H1 (cell line): ENCODE measurements at regions not wholly inside any gene's neighbourhood (a gene's known extent, or its start where the extent isn't known, plus 50 kb on each side); places are given as distances from the start of the nearest gene placed in this dataset.

Source experiments
- CTCF ChIA-PET: fragments of 300-600 bp; sonication (Branson Sonifier 250); formaldehyde crosslinking; loops from one replicate; lab custom pipeline; 2021; ENCODE audit not compliant: partially characterized antibody; lab: Charles Lee
- POLR2A ChIA-PET: fragments of 300-600 bp; sonication (Branson Sonifier 250); formaldehyde crosslinking; loops from one replicate; lab custom pipeline; 2021; ENCODE audit warnings: inconsistent platforms; ENCODE audit not compliant: partially characterized antibody; lab: Charles Lee
- DNase-seq, 2 experiments: peaks; one replicate each; pipeline versions ENCODE4 v3.0.0 to v3.0.0-alpha.2; 2010 to 2022; ENCODE audit warnings: low spot score in 2 of 2, low read depth in 1 of 2, mixed read lengths in 1 of 2
- FAIRE-seq: peaks from 2 replicates; lab custom pipeline; 2011; peaks lifted over from hg19 to GRCh38; lab: Jason Lieb, UNC
- H2AFZ ChIP-seq: 2 replicates; pipeline ENCODE4 v1.8.1; 2012; ENCODE audit warnings: low read length, inconsistent platforms
- H2AK5ac ChIP-seq: 2 replicates; pipeline ENCODE4 v1.6.1; 2013; ENCODE audit warnings: low read depth, low read length
- H2BK120ac ChIP-seq: replicated peaks from 2 replicates; pipeline ENCODE3; 2013; ENCODE audit warnings: low read depth, low read length, inconsistent platforms
- H2BK12ac ChIP-seq: 2 replicates; pipeline ENCODE4 v1.6.1; 2013; ENCODE audit warnings: low read depth, low read length
- H2BK15ac ChIP-seq: 2 replicates; pipeline ENCODE4 v1.6.1; 2013; ENCODE audit warnings: low read length
- H2BK20ac ChIP-seq: 2 replicates; pipeline ENCODE4 v1.6.1; 2013; ENCODE audit warnings: low read length
- H2BK5ac ChIP-seq: 2 replicates; pipeline ENCODE4 v1.6.1; 2013; ENCODE audit warnings: low read depth, low read length
- H3K14ac ChIP-seq: 2 replicates; pipeline ENCODE4 v1.6.1; 2013; ENCODE audit warnings: inconsistent platforms; ENCODE audit not compliant: insufficient read length
- H3K18ac ChIP-seq: 2 replicates; pipeline ENCODE4 v1.6.1; 2013; ENCODE audit warnings: low read length; ENCODE audit errors: extremely low read depth
- H3K23ac ChIP-seq: 2 replicates; pipeline ENCODE4 v1.6.1; 2013; ENCODE audit warnings: inconsistent platforms; ENCODE audit not compliant: insufficient read length
- H3K23me2 ChIP-seq: 2 replicates; pipeline ENCODE4 v1.6.1; 2013; ENCODE audit warnings: low read depth, low read length
- H3K27ac ChIP-seq: 2 replicates; pipeline ENCODE4 v1.6.1; 2011; ENCODE audit warnings: low read depth, low read length, inconsistent platforms
- H3K27me3 ChIP-seq, 4 experiments: replicated peaks in 1 of 4; 1 replicate in 1 of 4; 2 replicates in 3 of 4; pipeline versions ENCODE4 v1.6.1 to v1.8.1; 2011 to 2013; ENCODE audit warnings: low read length in 3 of 4, mild to moderate bottlenecking in 3 of 4, inconsistent platforms in 2 of 4, mixed read lengths in 2 of 4, moderate library complexity in 1 of 4; ENCODE audit not compliant: control insufficient read depth in 3 of 4, insufficient read depth in 3 of 4; ENCODE audit errors: extremely low read depth in 1 of 4
- H3K36me3 ChIP-seq, 4 experiments: 2 replicates each; pipeline versions ENCODE4 v1.6.1 to v1.8.1; 2011 to 2013; ENCODE audit warnings: mild to moderate bottlenecking in 4 of 4, low read length in 3 of 4, moderate library complexity in 2 of 4, control low read depth in 1 of 4, inconsistent platforms in 1 of 4; ENCODE audit not compliant: insufficient read depth in 4 of 4, control insufficient read depth in 2 of 4
- H3K4ac ChIP-seq: replicated peaks from 2 replicates; pipeline ENCODE3; 2013; ENCODE audit warnings: low read length, low read depth, mixed read lengths, inconsistent platforms; ENCODE audit not compliant: insufficient read length
- H3K4me1 ChIP-seq, 4 experiments: replicated peaks in 1 of 4; 1 replicate in 1 of 4; 2 replicates in 3 of 4; pipeline versions ENCODE4 v1.6.1 to v1.8.1; 2011 to 2013; ENCODE audit warnings: low read length in 3 of 4, inconsistent platforms in 2 of 4, mixed read lengths in 1 of 4; ENCODE audit not compliant: insufficient read depth in 4 of 4, control insufficient read depth in 3 of 4
- H3K4me2 ChIP-seq, 2 experiments: 2 replicates each; pipeline versions ENCODE4 v1.6.1 to v1.8.1; 2011 to 2013; ENCODE audit warnings: low read depth in 2 of 2, low read length in 2 of 2, control low read depth in 1 of 2, inconsistent platforms in 1 of 2, mild to moderate bottlenecking in 1 of 2; ENCODE audit not compliant: insufficient read depth in 1 of 2
- H3K4me3 ChIP-seq, 4 experiments: fragments of 200-600, 300-600 bp in 1 of 4; sonication (generic), shearing (Covaris generic), sonication (Bioruptor Twin) in 1 of 4; 2 replicates each; pipeline versions ENCODE4 v1.5.1 to v1.8.1; 2011 to 2016; ENCODE audit warnings: low read length in 4 of 4, low read depth in 3 of 4, control low read depth in 2 of 4, inconsistent platforms in 2 of 4, mild to moderate bottlenecking in 2 of 4, mixed read lengths in 1 of 4, moderate library complexity in 1 of 4; ENCODE audit not compliant: insufficient read depth in 2 of 4; ENCODE audit errors: extremely low read depth in 1 of 4
- H3K56ac ChIP-seq: replicated peaks from 2 replicates; pipeline ENCODE3; 2013; ENCODE audit warnings: low read depth, mild to moderate bottlenecking, mixed read lengths, low read length, inconsistent platforms; ENCODE audit not compliant: insufficient read length
- H3K79me1 ChIP-seq: 2 replicates; pipeline ENCODE4 v1.6.1; 2013; ENCODE audit warnings: low read depth, low read length, control low read depth
- H3K79me2 ChIP-seq, 2 experiments: 2 replicates each; pipeline versions ENCODE4 v1.6.1 to v1.8.1; 2012 to 2013; ENCODE audit warnings: low read length in 2 of 2, mild to moderate bottlenecking in 2 of 2, inconsistent platforms in 1 of 2; ENCODE audit not compliant: insufficient read depth in 2 of 2, control insufficient read depth in 1 of 2
- H3K9ac ChIP-seq, 4 experiments: replicated peaks in 1 of 4; 1 replicate in 1 of 4; 2 replicates in 3 of 4; pipeline versions ENCODE4 v1.6.1 to v1.8.1; 2011 to 2013; ENCODE audit warnings: low read depth in 3 of 4, low read length in 3 of 4, control low read depth in 2 of 4, mild to moderate bottlenecking in 2 of 4, moderate library complexity in 2 of 4, inconsistent platforms in 1 of 4; ENCODE audit errors: extremely low read depth in 1 of 4
- H3K9me3 ChIP-seq, 2 experiments: 2 replicates each; pipeline versions ENCODE4 v1.6.1 to v1.8.1; 2012 to 2013; ENCODE audit warnings: mild to moderate bottlenecking in 2 of 2, moderate library complexity in 2 of 2, control low read depth in 1 of 2, inconsistent platforms in 1 of 2, low read depth in 1 of 2, low read length in 1 of 2, mixed read lengths in 1 of 2; ENCODE audit not compliant: insufficient read depth in 2 of 2
- H4K20me1 ChIP-seq, 2 experiments: replicated peaks in 1 of 2; 2 replicates each; pipeline versions ENCODE3 to v1.8.1; 2011 to 2013; ENCODE audit warnings: inconsistent platforms in 2 of 2, low read length in 2 of 2, mild to moderate bottlenecking in 1 of 2; ENCODE audit not compliant: insufficient read depth in 2 of 2, control insufficient read depth in 1 of 2
- H4K5ac ChIP-seq: 2 replicates; pipeline ENCODE4 v1.6.1; 2013; ENCODE audit warnings: low read length, low read depth, mixed read lengths, inconsistent platforms; ENCODE audit not compliant: insufficient read length
- H4K8ac ChIP-seq: 2 replicates; pipeline ENCODE4 v1.8.0; 2013; ENCODE audit warnings: mild to moderate bottlenecking, moderate library complexity, low read length, inconsistent platforms; ENCODE audit not compliant: insufficient read depth; ENCODE audit errors: extremely low read depth
- H4K91ac ChIP-seq: replicated peaks from 2 replicates; pipeline ENCODE3; 2013; ENCODE audit warnings: low read length, mixed read lengths, inconsistent platforms; ENCODE audit not compliant: insufficient read length
- BRCA1 ChIP-seq: IDR thresholded peaks from 2 replicates; pipeline ENCODE4 v1.6.1; 2012; ENCODE audit warnings: low read depth, low read length, improper control_type of control experiment
- CREB1 ChIP-seq: IDR thresholded peaks from 2 replicates; pipeline ENCODE4 v1.6.1; 2012; ENCODE audit warnings: inconsistent platforms
- KDM1A ChIP-seq: fragments of 200-600, 300-600 bp; sonication (generic); IDR thresholded peaks from 2 replicates; pipeline ENCODE4 v1.7.1; 2016; ENCODE audit warnings: mild to moderate bottlenecking, low read length, borderline replicate concordance
- NRF1 ChIP-seq: IDR thresholded peaks from 2 replicates; pipeline ENCODE4 v1.6.1; 2011; ENCODE audit warnings: mild to moderate bottlenecking, low read depth, low read length, improper control_type of control experiment
- RXRA ChIP-seq: IDR thresholded peaks from 2 replicates; pipeline ENCODE4 v1.6.1; 2011; ENCODE audit warnings: low read depth, mild to moderate bottlenecking, low read length, moderate library complexity; ENCODE audit not compliant: insufficient read depth
- SIN3A ChIP-seq, 2 experiments: IDR thresholded peaks in 1 of 2; conservative IDR thresholded peaks in 1 of 2; 2 replicates each; pipeline ENCODE4 v1.6.1; 2011 to 2012; ENCODE audit warnings: low read length in 2 of 2, improper control_type of control experiment in 1 of 2, low read depth in 1 of 2, mild to moderate bottlenecking in 1 of 2
- SP2 ChIP-seq: IDR thresholded peaks from 2 replicates; pipeline ENCODE4 v1.6.1; 2012; ENCODE audit warnings: mild to moderate bottlenecking, low read length, inconsistent platforms
- SRF ChIP-seq: IDR thresholded peaks from 2 replicates; pipeline ENCODE4 v1.6.1; 2011; ENCODE audit warnings: mild to moderate bottlenecking, low read depth, low read length, moderate library complexity
- TCF12 ChIP-seq: IDR thresholded peaks from 2 replicates; pipeline ENCODE4 v1.6.1; 2011; ENCODE audit warnings: low read depth, mild to moderate bottlenecking, low read length
- ZNF274 ChIP-seq: IDR thresholded peaks from 2 replicates; pipeline ENCODE4 v1.7.0; 2012; ENCODE audit warnings: low read length, borderline replicate concordance; ENCODE audit errors: extremely low read depth
- WGBS, 2 experiments: shearing (Covaris generic) in 1 of 2; methylation state at CpG; one replicate each; pipeline versions ENCODE4 v1.1.6 to v1.1.7; 2013 to 2015; ENCODE audit warnings: low lambda C conversion rate in 2 of 2, mixed read lengths in 2 of 2, inconsistent platforms in 1 of 2, low coverage in 1 of 2, missing lambda C conversion rate in 1 of 2; ENCODE audit not compliant: insufficient replicate concordance in 2 of 2, insufficient coverage in 1 of 2, insufficient read length in 1 of 2; ENCODE audit errors: extremely low coverage in 1 of 2, missing lambda C conversion rate in 1 of 2; 5-methylcytosine and 5-hydroxymethylcytosine counted together
- TF ChIP-seq, protein P1 (sequence below): IDR thresholded peaks from 2 replicates; pipeline ENCODE4 v1.6.1; 2012; ENCODE audit warnings: inconsistent platforms

DNA sequence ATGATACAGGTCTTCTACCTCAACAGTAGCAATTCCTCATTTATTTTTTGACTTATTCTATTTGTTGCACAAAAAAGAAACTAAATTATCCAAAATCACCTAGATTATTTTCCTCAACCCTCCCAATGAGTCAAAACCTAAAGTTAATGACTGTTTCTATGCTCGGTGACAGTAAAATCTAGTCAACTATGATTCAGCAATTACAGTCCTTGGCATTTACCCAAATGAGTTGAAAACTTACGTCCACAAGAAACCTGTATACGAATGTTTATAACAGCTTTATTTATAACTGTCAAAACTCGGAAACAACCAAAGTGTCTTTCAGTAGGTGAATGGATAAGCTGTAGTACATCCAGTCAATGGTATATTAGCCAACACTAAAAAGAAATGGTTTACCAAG lies 439.3 kb downstream of the CBLN2 start:
- H4K20me1 ChIP-seq: no peaks in the 10 kb centered on the region
- POLR2A ChIA-PET: no interaction called here
- CTCF ChIA-PET: no interaction called here
- H3K14ac ChIP-seq: no peak overlapping the region
- H4K5ac ChIP-seq: no peak overlapping the region
- H3K9me3 ChIP-seq: peaks cover 22% of the 10 kb centered on the region in 2 experiments; a peak in 3 of 4 replicates
- no peak overlapping the region for H3K9ac ChIP-seq
- FAIRE-seq (no peak), DNase-seq (no peak)
- H3K79me1 ChIP-seq: no peaks in the 10 kb centered on the region
- no peak overlapping the region for H3K4me3 ChIP-seq
- no peak overlapping the region for H3K18ac ChIP-seq
- no peak overlapping the region for H2BK5ac ChIP-seq
- H3K27me3 ChIP-seq: no peaks in the 10 kb centered on the region
- H4K91ac ChIP-seq: no peak overlapping the region
- no peak overlapping the region for H3K4ac ChIP-seq
- H2AFZ ChIP-seq: no peak overlapping the region
- TF ChIP-seq SP2: no peak
- no peak for TF ChIP-seq BRCA1
- no peak for TF ChIP-seq SRF
- TF ChIP-seq, protein P1, sequence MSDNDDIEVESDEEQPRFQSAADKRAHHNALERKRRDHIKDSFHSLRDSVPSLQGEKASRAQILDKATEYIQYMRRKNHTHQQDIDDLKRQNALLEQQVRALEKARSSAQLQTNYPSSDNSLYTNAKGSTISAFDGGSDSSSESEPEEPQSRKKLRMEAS: no peak
- TF ChIP-seq SIN3A (conservative IDR thresholded peaks at IDR 0.05 in 1 of 2, IDR thresholded peaks at IDR 0.05 in 1 of 2; ENCODE audit: low read depth in 1 of 2, low read length in 2 of 2): no peak
- no peak for TF ChIP-seq RXRA
- no peak for TF ChIP-seq TCF12
- no peak for TF ChIP-seq CREB1
- no peak for TF ChIP-seq NRF1
- TF ChIP-seq ZNF274: no peak
- TF ChIP-seq KDM1A: no peak
- H3K27ac ChIP-seq: no peak overlapping the region
- no peak overlapping the region for H2BK20ac ChIP-seq
- H2BK120ac ChIP-seq: no peak overlapping the region
- H3K23ac ChIP-seq: no peak overlapping the region
- H3K36me3 ChIP-seq: no peaks in the 10 kb centered on the region
- H3K4me1 ChIP-seq: no peaks in the 10 kb centered on the region
- no peak overlapping the region for H3K4me2 ChIP-seq
- H4K8ac ChIP-seq: no peak overlapping the region
- no peaks in the 10 kb centered on the region for H3K79me2 ChIP-seq
- WGBS, 2 experiments: 87% methylated on average over 4 of the region's 4 CpGs; no CpG with 5 or more reads in 1 of the 2 experiments
- no peak overlapping the region for H2AK5ac ChIP-seq
- H3K56ac ChIP-seq: no peak overlapping the region
- no peaks in the 10 kb centered on the region for H3K23me2 ChIP-seq
- H2BK12ac ChIP-seq: no peak overlapping the region
- no peak overlapping the region for H2BK15ac ChIP-seq
